ENCODE measurements at regions not wholly inside any gene's neighbourhood (a gene's known extent, or its start where the extent isn't known, plus 50 kb on each side); places are given as distances from the start of the nearest gene placed in this dataset.

- no peak for TF ChIP-seq CTCF (conservative IDR thresholded peaks at IDR 0.05; ENCODE audit: low read depth, low read length)
- DNase-seq (ENCODE audit: low read depth) = no peak
Observed at GRCh38 chr21:27426196-27426595, 459.3 kb upstream of the ADAMTS5 start.

GRCh38 chr21:27425574-27425973 lies 458.7 kb upstream of the ADAMTS5 start:
- no peak for TF ChIP-seq CTCF (conservative IDR thresholded peaks at IDR 0.05; ENCODE audit: low read depth, low read length)
- DNase-seq (ENCODE audit: low read depth) = peak; percentile 46
- H3K4me3 ChIP-seq (ENCODE audit: low read depth, low read length) = no peak overlapping the region

More at GRCh38 chr21:27426196-27426595, 459.3 kb upstream of the ADAMTS5 start:
- no peak overlapping the region for H3K4me3 ChIP-seq (ENCODE audit: low read depth, low read length)

GRCh38 chr21:27425172-27425571 lies 458.3 kb upstream of the ADAMTS5 start:
- peak; percentile 32 for TF ChIP-seq CTCF (conservative IDR thresholded peaks at IDR 0.05; ENCODE audit: low read depth, low read length)
- no peak overlapping the region for H3K4me3 ChIP-seq (ENCODE audit: low read depth, low read length)
- DNase-seq (ENCODE audit: low read depth) = peak; percentile 43

- no peak overlapping the region for H3K4me3 ChIP-seq (ENCODE audit: low read depth, low read length)
- peak; percentile 54 for DNase-seq (ENCODE audit: low read depth)
- TF ChIP-seq CTCF (conservative IDR thresholded peaks at IDR 0.05; ENCODE audit: low read depth, low read length) = no peak
Observed at GRCh38 chr21:27424601-27425000, 457.7 kb upstream of the ADAMTS5 start.

GRCh38 chr21:27423906-27424595 lies 457.2 kb upstream of the ADAMTS5 start:
- DNase-seq (ENCODE audit: low read depth) = peak; percentile 73
- no peak overlapping the region for H3K4me3 ChIP-seq (ENCODE audit: low read depth, low read length)
- no peak for TF ChIP-seq CTCF (conservative IDR thresholded peaks at IDR 0.05; ENCODE audit: low read depth, low read length)

GRCh38 chr21:27423038-27423437 lies 456.1 kb upstream of the ADAMTS5 start:
- TF ChIP-seq CTCF (conservative IDR thresholded peaks at IDR 0.05; ENCODE audit: low read depth, low read length) = no peak
- peak; percentile 95 for DNase-seq (ENCODE audit: low read depth)
- no peak overlapping the region for H3K4me3 ChIP-seq (ENCODE audit: low read depth, low read length)

GRCh38 chr21:27422435-27422834 lies 455.5 kb upstream of the ADAMTS5 start:
- H3K4me3 ChIP-seq (ENCODE audit: low read depth, low read length) = no peak overlapping the region
- no peak for TF ChIP-seq CTCF (conservative IDR thresholded peaks at IDR 0.05; ENCODE audit: low read depth, low read length)
- peak; percentile 14 for DNase-seq (ENCODE audit: low read depth)

Measured in choroid plexus epithelial cell (primary cell).